Thoracic aorta (tissue), 2 donors: ENCODE measurements at regions not wholly inside any gene's neighbourhood (a gene's known extent, or its start where the extent isn't known, plus 50 kb on each side); places are given as distances from the start of the nearest gene placed in this dataset.

ENCODE experiments used
- ATAC-seq: fragments of 150-250 bp; one replicate; pipeline ENCODE4 v1.8.0; 2017; ENCODE audit warnings: low read depth; ENCODE audit not compliant: insufficient number of reproducible peaks, low FRiP score
- DNase-seq: peaks from one replicate; pipeline ENCODE4 v3.0.0-alpha.2; 2020; ENCODE audit warnings: low spot score
- H3K27ac ChIP-seq, 2 donors: fragments of 200-600 bp; sonication (generic); 1 replicate in 1 of 2; 2 replicates in 1 of 2; pipeline ENCODE4 v1.5.1; 2016; ENCODE audit warnings: mild to moderate bottlenecking in 2 of 2, moderate library complexity in 2 of 2
- H3K27me3 ChIP-seq: fragments of 200-600 bp; sonication (generic); replicated peaks from 2 replicates; pipeline ENCODE4 v1.6.0; 2016; ENCODE audit warnings: mild to moderate bottlenecking; ENCODE audit not compliant: insufficient read depth
- H3K36me3 ChIP-seq: fragments of 200-600 bp; sonication (generic); one replicate; pipeline ENCODE4 v1.5.1; 2016
- H3K4me1 ChIP-seq, 2 donors: fragments of 200-600 bp; sonication (generic); 1 replicate in 1 of 2; 2 replicates in 1 of 2; pipeline versions ENCODE4 v1.5.1 to v1.6.0; 2016; ENCODE audit warnings: low read depth in 2 of 2, mild to moderate bottlenecking in 1 of 2; ENCODE audit not compliant: control insufficient read depth in 1 of 2
- H3K4me3 ChIP-seq: fragments of 200-600 bp; sonication (generic); 2 replicates; pipeline ENCODE4 v1.5.1; 2016; ENCODE audit warnings: mild to moderate bottlenecking
- H3K9me3 ChIP-seq: fragments of 200-600 bp; sonication (generic); 2 replicates; pipeline ENCODE4 v1.5.1; 2016
- TF ChIP-seq, protein P1 (sequence below): fragments of 200-600 bp; sonication (generic); IDR thresholded peaks from one replicate; pipeline ENCODE4 v1.5.1; 2019; ENCODE audit warnings: antibody characterized with exemption

DNA sequence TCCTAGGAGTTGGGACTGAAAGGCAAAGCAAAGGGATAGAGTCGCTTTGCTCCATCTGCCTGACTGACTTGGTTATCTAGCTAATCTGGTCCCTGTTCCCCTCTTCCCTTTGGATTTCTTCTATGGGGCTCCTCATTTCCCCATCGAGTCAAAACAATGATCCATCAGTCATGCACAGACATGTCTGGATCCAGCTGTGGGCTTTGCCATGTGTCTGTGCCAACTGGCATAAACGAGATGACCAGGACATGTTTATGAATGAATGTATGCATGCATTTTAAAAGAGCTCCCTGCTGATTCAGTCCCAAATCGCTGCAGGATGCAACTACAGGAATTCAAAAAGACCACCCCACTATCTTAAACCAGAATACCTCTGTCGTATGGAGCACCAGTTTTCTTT is 122.0 kb downstream of the ARL4A start:
- DNase-seq, result no peak

DNA sequence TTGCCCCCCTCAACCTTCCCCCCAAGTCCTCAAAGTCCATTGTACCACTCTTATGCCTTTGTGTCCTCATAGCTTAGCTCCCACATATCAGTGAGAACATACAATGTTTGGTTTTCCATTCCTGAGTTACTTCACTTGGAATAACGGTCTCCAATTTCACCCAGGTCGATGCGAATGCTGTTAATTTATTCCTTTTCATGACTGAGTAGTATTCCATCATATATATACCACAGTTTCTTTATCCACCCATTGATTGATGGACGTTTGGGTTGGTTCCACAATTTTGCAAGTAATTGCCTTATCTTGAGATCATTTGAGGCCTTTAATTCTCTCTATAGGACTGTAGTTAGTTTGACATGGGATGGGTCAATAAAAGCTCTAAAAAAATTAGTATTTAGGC is 124.7 kb downstream of the ARL4A start:
- TF ChIP-seq, protein P1, sequence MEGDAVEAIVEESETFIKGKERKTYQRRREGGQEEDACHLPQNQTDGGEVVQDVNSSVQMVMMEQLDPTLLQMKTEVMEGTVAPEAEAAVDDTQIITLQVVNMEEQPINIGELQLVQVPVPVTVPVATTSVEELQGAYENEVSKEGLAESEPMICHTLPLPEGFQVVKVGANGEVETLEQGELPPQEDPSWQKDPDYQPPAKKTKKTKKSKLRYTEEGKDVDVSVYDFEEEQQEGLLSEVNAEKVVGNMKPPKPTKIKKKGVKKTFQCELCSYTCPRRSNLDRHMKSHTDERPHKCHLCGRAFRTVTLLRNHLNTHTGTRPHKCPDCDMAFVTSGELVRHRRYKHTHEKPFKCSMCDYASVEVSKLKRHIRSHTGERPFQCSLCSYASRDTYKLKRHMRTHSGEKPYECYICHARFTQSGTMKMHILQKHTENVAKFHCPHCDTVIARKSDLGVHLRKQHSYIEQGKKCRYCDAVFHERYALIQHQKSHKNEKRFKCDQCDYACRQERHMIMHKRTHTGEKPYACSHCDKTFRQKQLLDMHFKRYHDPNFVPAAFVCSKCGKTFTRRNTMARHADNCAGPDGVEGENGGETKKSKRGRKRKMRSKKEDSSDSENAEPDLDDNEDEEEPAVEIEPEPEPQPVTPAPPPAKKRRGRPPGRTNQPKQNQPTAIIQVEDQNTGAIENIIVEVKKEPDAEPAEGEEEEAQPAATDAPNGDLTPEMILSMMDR, result no peak
- no peak for ATAC-seq
- H3K27me3 ChIP-seq, result no peaks in the 10 kb centered on the region
- no peaks in the 10 kb centered on the region for H3K4me1 ChIP-seq
- DNase-seq, result no peak
- no peak overlapping the region for H3K27ac ChIP-seq
- no peaks in the 10 kb centered on the region for H3K36me3 ChIP-seq
- H3K4me3 ChIP-seq, result no peak overlapping the region
- no peaks in the 10 kb centered on the region for H3K9me3 ChIP-seq

More for the DNA sequence above, 122.0 kb downstream of the ARL4A start:
- TF ChIP-seq, protein P1, result no peak
- H3K4me1 ChIP-seq, result no peaks in the 10 kb centered on the region
- no peaks in the 10 kb centered on the region for H3K36me3 ChIP-seq
- no peaks in the 10 kb centered on the region for H3K27me3 ChIP-seq
- no peak overlapping the region for H3K4me3 ChIP-seq
- H3K27ac ChIP-seq, result no peak overlapping the region
- ATAC-seq, result no peak
- no peaks in the 10 kb centered on the region for H3K9me3 ChIP-seq

DNA sequence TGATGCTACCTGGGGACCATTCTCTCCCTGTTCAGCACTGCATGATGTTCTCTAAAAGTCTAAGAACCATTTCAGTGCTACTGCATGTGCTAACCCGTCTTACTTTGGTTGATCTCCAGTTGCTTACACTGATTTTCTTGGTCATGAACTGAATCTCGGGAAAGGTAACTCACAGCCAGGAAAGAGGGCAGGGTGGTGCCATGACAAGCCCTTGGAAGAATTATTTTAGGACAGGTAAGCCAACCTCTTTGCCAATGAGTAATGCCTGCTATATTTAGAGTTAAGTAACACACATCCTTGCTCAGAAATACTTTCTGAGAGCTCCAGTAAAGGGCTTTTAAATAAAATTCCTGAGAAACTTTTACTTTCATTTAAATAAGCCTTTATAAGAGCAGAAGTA is 126.7 kb downstream of the ARL4A start:
- Histone ChIP-seq H3K27me3 (no peaks in the 10 kb centered on the region), H3K4me1 (no peaks in the 10 kb centered on the region), H3K9me3 (no peaks in the 10 kb centered on the region), H3K27ac (no peak overlapping the region), H3K4me3 (no peak overlapping the region), H3K36me3 (no peaks in the 10 kb centered on the region)
- ATAC-seq (no peak), DNase-seq (no peak)
- TF ChIP-seq, protein P1, result no peak

DNA sequence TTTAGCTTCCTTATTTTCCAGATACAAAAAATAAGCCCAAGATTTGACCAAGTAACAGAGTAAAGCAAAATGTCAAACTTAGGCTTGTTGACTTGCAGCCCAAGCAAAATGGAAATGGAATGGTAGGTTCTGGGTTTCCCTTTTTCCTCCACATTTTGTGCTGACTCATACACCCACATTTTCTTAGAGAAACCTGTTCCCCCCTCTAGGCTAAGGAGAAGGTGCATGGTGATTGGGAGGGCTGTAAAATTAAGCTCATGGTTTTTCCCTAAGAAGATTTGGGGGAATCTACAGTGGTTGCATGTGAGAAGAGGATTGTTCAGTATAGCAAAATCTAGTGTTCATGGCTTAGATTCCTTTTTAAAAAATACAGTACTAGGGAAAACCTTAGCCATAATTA is 127.4 kb downstream of the ARL4A start:
- ATAC-seq (no peak), DNase-seq (no peak)
- Histone ChIP-seq H3K27ac (no peak overlapping the region), H3K4me3 (no peak overlapping the region), H3K27me3 (no peaks in the 10 kb centered on the region), H3K9me3 (no peaks in the 10 kb centered on the region), H3K4me1 (no peaks in the 10 kb centered on the region), H3K36me3 (no peaks in the 10 kb centered on the region)
- TF ChIP-seq, protein P1, result no peak

DNA sequence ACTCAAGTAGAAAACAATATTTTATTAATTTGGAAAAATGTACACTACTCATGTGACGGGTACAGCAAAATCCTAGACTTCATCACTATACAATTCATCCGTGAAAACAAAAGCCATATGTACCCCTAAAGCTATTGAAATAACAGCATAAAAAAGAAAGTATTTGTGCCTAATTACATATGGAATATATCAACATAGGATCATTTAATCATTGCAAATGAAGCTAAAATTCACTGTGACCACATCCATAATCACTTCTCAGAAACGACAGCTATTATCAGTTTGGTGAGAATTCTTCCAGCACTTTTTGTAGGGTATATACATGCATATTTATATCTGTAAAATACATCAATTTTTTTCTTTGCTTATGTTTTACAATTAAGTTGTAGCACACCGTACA is 128.0 kb downstream of the ARL4A start:
- no peaks in the 10 kb centered on the region for H3K4me1 ChIP-seq
- H3K9me3 ChIP-seq, result no peaks in the 10 kb centered on the region
- no peaks in the 10 kb centered on the region for H3K27me3 ChIP-seq
- TF ChIP-seq, protein P1, result no peak
- H3K4me3 ChIP-seq, result no peak overlapping the region
- H3K27ac ChIP-seq, result no peak overlapping the region
- no peaks in the 10 kb centered on the region for H3K36me3 ChIP-seq
- DNase-seq, result no peak
- ATAC-seq, result no peak
